H1 (cell line): ENCODE measurements at regions not wholly inside any gene's neighbourhood (a gene's known extent, or its start where the extent isn't known, plus 50 kb on each side); places are given as distances from the start of the nearest gene placed in this dataset.

Experiments used
- CTCF ChIA-PET: fragments of 300-600 bp; sonication (Branson Sonifier 250); formaldehyde crosslinking; loops from one replicate; lab custom pipeline; 2021; ENCODE audit not compliant: partially characterized antibody; lab: Charles Lee
- POLR2A ChIA-PET: fragments of 300-600 bp; sonication (Branson Sonifier 250); formaldehyde crosslinking; loops from one replicate; lab custom pipeline; 2021; ENCODE audit warnings: inconsistent platforms; ENCODE audit not compliant: partially characterized antibody; lab: Charles Lee
- DNase-seq, 2 experiments: peaks; one replicate each; pipeline versions ENCODE4 v3.0.0 to v3.0.0-alpha.2; 2010 to 2022; ENCODE audit warnings: low spot score in 2 of 2, low read depth in 1 of 2, mixed read lengths in 1 of 2
- FAIRE-seq: peaks from 2 replicates; lab custom pipeline; 2011; peaks lifted over from hg19 to GRCh38; lab: Jason Lieb, UNC
- H2AFZ ChIP-seq: 2 replicates; pipeline ENCODE4 v1.8.1; 2012; ENCODE audit warnings: low read length, inconsistent platforms
- H2AK5ac ChIP-seq: 2 replicates; pipeline ENCODE4 v1.6.1; 2013; ENCODE audit warnings: low read depth, low read length
- H2BK120ac ChIP-seq: replicated peaks from 2 replicates; pipeline ENCODE3; 2013; ENCODE audit warnings: low read depth, low read length, inconsistent platforms
- H2BK12ac ChIP-seq: 2 replicates; pipeline ENCODE4 v1.6.1; 2013; ENCODE audit warnings: low read depth, low read length
- H2BK15ac ChIP-seq: 2 replicates; pipeline ENCODE4 v1.6.1; 2013; ENCODE audit warnings: low read length
- H2BK20ac ChIP-seq: 2 replicates; pipeline ENCODE4 v1.6.1; 2013; ENCODE audit warnings: low read length
- H2BK5ac ChIP-seq: 2 replicates; pipeline ENCODE4 v1.6.1; 2013; ENCODE audit warnings: low read depth, low read length
- H3K14ac ChIP-seq: 2 replicates; pipeline ENCODE4 v1.6.1; 2013; ENCODE audit warnings: inconsistent platforms; ENCODE audit not compliant: insufficient read length
- H3K18ac ChIP-seq: 2 replicates; pipeline ENCODE4 v1.6.1; 2013; ENCODE audit warnings: low read length; ENCODE audit errors: extremely low read depth
- H3K23ac ChIP-seq: 2 replicates; pipeline ENCODE4 v1.6.1; 2013; ENCODE audit warnings: inconsistent platforms; ENCODE audit not compliant: insufficient read length
- H3K23me2 ChIP-seq: 2 replicates; pipeline ENCODE4 v1.6.1; 2013; ENCODE audit warnings: low read depth, low read length
- H3K27ac ChIP-seq: 2 replicates; pipeline ENCODE4 v1.6.1; 2011; ENCODE audit warnings: low read depth, low read length, inconsistent platforms
- H3K27me3 ChIP-seq, 4 experiments: replicated peaks in 1 of 4; 1 replicate in 1 of 4; 2 replicates in 3 of 4; pipeline versions ENCODE4 v1.6.1 to v1.8.1; 2011 to 2013; ENCODE audit warnings: low read length in 3 of 4, mild to moderate bottlenecking in 3 of 4, inconsistent platforms in 2 of 4, mixed read lengths in 2 of 4, moderate library complexity in 1 of 4; ENCODE audit not compliant: control insufficient read depth in 3 of 4, insufficient read depth in 3 of 4; ENCODE audit errors: extremely low read depth in 1 of 4
- H3K36me3 ChIP-seq, 4 experiments: 2 replicates each; pipeline versions ENCODE4 v1.6.1 to v1.8.1; 2011 to 2013; ENCODE audit warnings: mild to moderate bottlenecking in 4 of 4, low read length in 3 of 4, moderate library complexity in 2 of 4, control low read depth in 1 of 4, inconsistent platforms in 1 of 4; ENCODE audit not compliant: insufficient read depth in 4 of 4, control insufficient read depth in 2 of 4
- H3K4ac ChIP-seq: replicated peaks from 2 replicates; pipeline ENCODE3; 2013; ENCODE audit warnings: low read length, low read depth, mixed read lengths, inconsistent platforms; ENCODE audit not compliant: insufficient read length
- H3K4me1 ChIP-seq, 4 experiments: replicated peaks in 1 of 4; 1 replicate in 1 of 4; 2 replicates in 3 of 4; pipeline versions ENCODE4 v1.6.1 to v1.8.1; 2011 to 2013; ENCODE audit warnings: low read length in 3 of 4, inconsistent platforms in 2 of 4, mixed read lengths in 1 of 4; ENCODE audit not compliant: insufficient read depth in 4 of 4, control insufficient read depth in 3 of 4
- H3K4me2 ChIP-seq, 2 experiments: 2 replicates each; pipeline versions ENCODE4 v1.6.1 to v1.8.1; 2011 to 2013; ENCODE audit warnings: low read depth in 2 of 2, low read length in 2 of 2, control low read depth in 1 of 2, inconsistent platforms in 1 of 2, mild to moderate bottlenecking in 1 of 2; ENCODE audit not compliant: insufficient read depth in 1 of 2
- H3K4me3 ChIP-seq, 4 experiments: fragments of 200-600, 300-600 bp in 1 of 4; sonication (generic), shearing (Covaris generic), sonication (Bioruptor Twin) in 1 of 4; 2 replicates each; pipeline versions ENCODE4 v1.5.1 to v1.8.1; 2011 to 2016; ENCODE audit warnings: low read length in 4 of 4, low read depth in 3 of 4, control low read depth in 2 of 4, inconsistent platforms in 2 of 4, mild to moderate bottlenecking in 2 of 4, mixed read lengths in 1 of 4, moderate library complexity in 1 of 4; ENCODE audit not compliant: insufficient read depth in 2 of 4; ENCODE audit errors: extremely low read depth in 1 of 4
- H3K56ac ChIP-seq: replicated peaks from 2 replicates; pipeline ENCODE3; 2013; ENCODE audit warnings: low read depth, mild to moderate bottlenecking, mixed read lengths, low read length, inconsistent platforms; ENCODE audit not compliant: insufficient read length
- H3K79me1 ChIP-seq: 2 replicates; pipeline ENCODE4 v1.6.1; 2013; ENCODE audit warnings: low read depth, low read length, control low read depth
- H3K79me2 ChIP-seq, 2 experiments: 2 replicates each; pipeline versions ENCODE4 v1.6.1 to v1.8.1; 2012 to 2013; ENCODE audit warnings: low read length in 2 of 2, mild to moderate bottlenecking in 2 of 2, inconsistent platforms in 1 of 2; ENCODE audit not compliant: insufficient read depth in 2 of 2, control insufficient read depth in 1 of 2
- H3K9ac ChIP-seq, 4 experiments: replicated peaks in 1 of 4; 1 replicate in 1 of 4; 2 replicates in 3 of 4; pipeline versions ENCODE4 v1.6.1 to v1.8.1; 2011 to 2013; ENCODE audit warnings: low read depth in 3 of 4, low read length in 3 of 4, control low read depth in 2 of 4, mild to moderate bottlenecking in 2 of 4, moderate library complexity in 2 of 4, inconsistent platforms in 1 of 4; ENCODE audit errors: extremely low read depth in 1 of 4
- H3K9me3 ChIP-seq, 2 experiments: 2 replicates each; pipeline versions ENCODE4 v1.6.1 to v1.8.1; 2012 to 2013; ENCODE audit warnings: mild to moderate bottlenecking in 2 of 2, moderate library complexity in 2 of 2, control low read depth in 1 of 2, inconsistent platforms in 1 of 2, low read depth in 1 of 2, low read length in 1 of 2, mixed read lengths in 1 of 2; ENCODE audit not compliant: insufficient read depth in 2 of 2
- H4K20me1 ChIP-seq, 2 experiments: replicated peaks in 1 of 2; 2 replicates each; pipeline versions ENCODE3 to v1.8.1; 2011 to 2013; ENCODE audit warnings: inconsistent platforms in 2 of 2, low read length in 2 of 2, mild to moderate bottlenecking in 1 of 2; ENCODE audit not compliant: insufficient read depth in 2 of 2, control insufficient read depth in 1 of 2
- H4K5ac ChIP-seq: 2 replicates; pipeline ENCODE4 v1.6.1; 2013; ENCODE audit warnings: low read length, low read depth, mixed read lengths, inconsistent platforms; ENCODE audit not compliant: insufficient read length
- H4K8ac ChIP-seq: 2 replicates; pipeline ENCODE4 v1.8.0; 2013; ENCODE audit warnings: mild to moderate bottlenecking, moderate library complexity, low read length, inconsistent platforms; ENCODE audit not compliant: insufficient read depth; ENCODE audit errors: extremely low read depth
- H4K91ac ChIP-seq: replicated peaks from 2 replicates; pipeline ENCODE3; 2013; ENCODE audit warnings: low read length, mixed read lengths, inconsistent platforms; ENCODE audit not compliant: insufficient read length
- CREB1 ChIP-seq: IDR thresholded peaks from 2 replicates; pipeline ENCODE4 v1.6.1; 2012; ENCODE audit warnings: inconsistent platforms
- MAFK ChIP-seq: IDR thresholded peaks from 2 replicates; pipeline ENCODE4 v1.6.1; 2012; ENCODE audit warnings: low read depth, mild to moderate bottlenecking, improper control_type of control experiment, low read length
- WGBS, 2 experiments: shearing (Covaris generic) in 1 of 2; methylation state at CpG; one replicate each; pipeline versions ENCODE4 v1.1.6 to v1.1.7; 2013 to 2015; ENCODE audit warnings: low lambda C conversion rate in 2 of 2, mixed read lengths in 2 of 2, inconsistent platforms in 1 of 2, low coverage in 1 of 2, missing lambda C conversion rate in 1 of 2; ENCODE audit not compliant: insufficient replicate concordance in 2 of 2, insufficient coverage in 1 of 2, insufficient read length in 1 of 2; ENCODE audit errors: extremely low coverage in 1 of 2, missing lambda C conversion rate in 1 of 2; 5-methylcytosine and 5-hydroxymethylcytosine counted together

- Histone ChIP-seq H2BK20ac (no peak overlapping the region), H3K79me1 (no peaks in the 10 kb centered on the region), H2BK120ac (no peak overlapping the region), H4K5ac (no peak overlapping the region), H3K18ac (no peak overlapping the region), H3K4ac (no peak overlapping the region)
- TF ChIP-seq MAFK = peak; percentile 82
- no peak for TF ChIP-seq CREB1
- TF ChIP-seq, all 59 proteins: peak for 1
- H3K36me3 ChIP-seq = no peaks in the 10 kb centered on the region
- 100% methylated on average over 1 of the region's 1 CpG; no CpG with 5 or more reads in 1 of the 2 experiments for WGBS, 2 experiments
- H3K9me3 ChIP-seq = no peaks in the 10 kb centered on the region
- no peak overlapping the region for H3K14ac ChIP-seq
- no peak overlapping the region for H2AK5ac ChIP-seq
- no peaks in the 10 kb centered on the region for H3K23me2 ChIP-seq
- no peak overlapping the region for H3K27ac ChIP-seq
- DNase-seq (no peak), FAIRE-seq (no peak)
- no peak overlapping the region for H2BK15ac ChIP-seq
- H2AFZ ChIP-seq = no peak overlapping the region
- no peaks in the 10 kb centered on the region for H3K79me2 ChIP-seq
- no peaks in the 10 kb centered on the region for H3K4me1 ChIP-seq
- H4K8ac ChIP-seq = no peak overlapping the region
- no peak overlapping the region for H2BK12ac ChIP-seq
- H2BK5ac ChIP-seq = no peak overlapping the region
- H3K56ac ChIP-seq = no peak overlapping the region
- H4K91ac ChIP-seq = no peak overlapping the region
- no peak overlapping the region for H3K23ac ChIP-seq
- no peaks in the 10 kb centered on the region for H3K27me3 ChIP-seq
- H4K20me1 ChIP-seq = no peaks in the 10 kb centered on the region
- CTCF ChIA-PET = interaction anchor here (0.8 to 2.0 kb wide), 2 partner anchors 51 to 202 kb away, joined by 3 to 8 read pairs; no protein-coding TSS in a partner anchor
- H3K4me2 ChIP-seq = no peak overlapping the region
- POLR2A ChIA-PET = no interaction called here
- no peak overlapping the region for H3K9ac ChIP-seq
- H3K4me3 ChIP-seq = no peak overlapping the region
These were observed 317.6 kb downstream of the LRIG3 start for GRCh38 chr12:58602736-58603135.
